Gastroesophageal sphincter (tissue), 4 donors: ENCODE measurements at regions not wholly inside any gene's neighbourhood (a gene's known extent, or its start where the extent isn't known, plus 50 kb on each side); places are given as distances from the start of the nearest gene placed in this dataset.
"Not testable (repeated sequence)": the region's sequence is repeated elsewhere in the genome, so short reads cannot be mapped to it uniquely, and the experiment has no call there.

Experiments
- ATAC-seq: fragments of 150-250 bp; one replicate; pipeline ENCODE4 v1.9.1; 2016; ENCODE audit warnings: mild to moderate bottlenecking, moderate library complexity
- H3K27ac ChIP-seq, 4 donors: fragments of 200-600 bp; sonication (generic) in 3 of 4; 1 replicate in 3 of 4; 2 replicates in 1 of 4; pipeline ENCODE4 v1.5.1; 2016 to 2019
- H3K27me3 ChIP-seq: fragments of 200-600 bp; sonication (generic); one replicate; pipeline ENCODE4 v1.5.1; 2019
- H3K36me3 ChIP-seq, 2 donors: fragments of 200-600 bp; sonication (generic); one replicate each; pipeline ENCODE4 v1.5.1; 2019; ENCODE audit warnings: control low read depth in 1 of 2
- H3K4me1 ChIP-seq, 3 donors: fragments of 200-600 bp; sonication (generic); 1 replicate in 2 of 3; 2 replicates in 1 of 3; pipeline ENCODE4 v1.5.1; 2016 to 2019; ENCODE audit warnings: control low read depth in 2 of 3
- H3K4me3 ChIP-seq, 2 donors: fragments of 200-600 bp; sonication (generic); one replicate each; pipeline ENCODE4 v1.5.1; 2019; ENCODE audit warnings: mild to moderate bottlenecking in 1 of 2, moderate library complexity in 1 of 2
- H3K9me3 ChIP-seq, 3 donors: fragments of 200-600 bp; sonication (generic); one replicate each; pipeline ENCODE4 v1.5.1; 2017 to 2019; ENCODE audit warnings: control low read depth in 2 of 3
- CTCF ChIP-seq, 4 experiments: fragments of 200-600 bp in 2 of 4; fragments of 450-650 bp in 2 of 4; sonication (generic) in 1 of 4; IDR thresholded peaks; one replicate each; pipeline ENCODE4 v1.5.1; 2017 to 2019; ENCODE audit warnings: antibody characterized with exemption in 4 of 4, mild to moderate bottlenecking in 2 of 4, moderate library complexity in 2 of 4
- EP300 ChIP-seq: sonication (generic); formaldehyde crosslinking; IDR thresholded peaks from one replicate; pipeline ENCODE4 v1.6.1; 2017; ENCODE audit warnings: antibody characterized with exemption, mild to moderate bottlenecking
- POLR2A ChIP-seq, 2 donors: fragments of 450-650 bp; IDR thresholded peaks; one replicate each; pipeline ENCODE4 v1.6.1; 2017; ENCODE audit warnings: antibody characterized with exemption in 2 of 2, mild to moderate bottlenecking in 2 of 2, moderate library complexity in 1 of 2
- POLR2AphosphoS5 ChIP-seq: sonication (generic); formaldehyde crosslinking; IDR thresholded peaks from one replicate; pipeline ENCODE4 v1.6.1; 2017; ENCODE audit warnings: antibody characterized with exemption
- WGBS, 2 donors: methylation state at CpG; one replicate each; pipeline ENCODE4 v1.1.5; 2018; ENCODE audit warnings: low coverage in 1 of 2; 5-methylcytosine and 5-hydroxymethylcytosine counted together

- Histone ChIP-seq H3K27me3 (no peaks in the 10 kb centered on the region), H3K36me3 (no peaks in the 10 kb centered on the region), H3K4me3 (no peak overlapping the region), H3K4me1 (no peaks in the 10 kb centered on the region), H3K27ac (no peak overlapping the region), H3K9me3 (peaks cover 0 to 25% (median 0%) of the 10 kb centered on the region in 3 donors)
- 40 to 100% methylated on average over 1 of the region's 1 CpG for WGBS, 2 donors
- TF ChIP-seq CTCF (IDR thresholded peaks at IDR 0.05) (no peak), POLR2AphosphoS5 (no peak), EP300 (no peak), POLR2A (IDR thresholded peaks at IDR 0.05) (no peak)
- no peak for ATAC-seq
Measured at GRCh38 chr16:60100371-60100770, 1366.3 kb upstream of the GOT2 start.

- TF ChIP-seq EP300 (no peak), POLR2A (IDR thresholded peaks at IDR 0.05) (no peak), POLR2AphosphoS5 (no peak), CTCF (IDR thresholded peaks at IDR 0.05) (no peak)
- H3K27ac ChIP-seq = no peak overlapping the region
- H3K4me1 ChIP-seq = no peaks in the 10 kb centered on the region
- peaks cover 0 to 9% (median 0%) of the 10 kb centered on the region in 3 donors for H3K9me3 ChIP-seq
- WGBS, 2 donors = 8 to 38% methylated on average over 2 to 3 of the region's 3 CpGs
- no peaks in the 10 kb centered on the region for H3K36me3 ChIP-seq
- no peak overlapping the region for H3K4me3 ChIP-seq
- ATAC-seq = no peak
- H3K27me3 ChIP-seq = no peaks in the 10 kb centered on the region
Measured at GRCh38 chr16:60091529-60091928, 1357.4 kb upstream of the GOT2 start.

- Histone ChIP-seq H3K36me3 (no peaks in the 10 kb centered on the region), H3K9me3 (peaks cover 0 to 9% (median 0%) of the 10 kb centered on the region in 3 donors), H3K27me3 (no peaks in the 10 kb centered on the region), H3K27ac (no peak overlapping the region), H3K4me3 (no peak overlapping the region), H3K4me1 (no peaks in the 10 kb centered on the region)
- ATAC-seq = no peak
- TF ChIP-seq POLR2A (IDR thresholded peaks at IDR 0.05) = no peak
- no peak for TF ChIP-seq CTCF (IDR thresholded peaks at IDR 0.05)
- TF ChIP-seq POLR2AphosphoS5 = no peak
- no peak for TF ChIP-seq EP300
Measured at GRCh38 chr16:60091071-60091470, 1357.0 kb upstream of the GOT2 start.

- no peaks in the 10 kb centered on the region for H3K36me3 ChIP-seq
- ATAC-seq = no peak
Measured at GRCh38 chr16:60087530-60087929, 1353.4 kb upstream of the GOT2 start.

GRCh38 chr16:60078819-60079218 lies 1344.7 kb upstream of the GOT2 start:
- ATAC-seq, H3K27ac ChIP-seq, H3K4me1 ChIP-seq, H3K9me3 ChIP-seq, H3K36me3 ChIP-seq, H3K27me3 ChIP-seq, H3K4me3 ChIP-seq: not testable (repeated sequence)
- WGBS, 2 donors = 91 to 100% methylated on average over 1 to 10 of the region's 10 CpGs

More at GRCh38 chr16:60087530-60087929, 1353.4 kb upstream of the GOT2 start:
- no peak overlapping the region for H3K4me3 ChIP-seq
- no peaks in the 10 kb centered on the region for H3K9me3 ChIP-seq
- H3K27me3 ChIP-seq = no peaks in the 10 kb centered on the region
- no peaks in the 10 kb centered on the region for H3K4me1 ChIP-seq
- TF ChIP-seq POLR2A (IDR thresholded peaks at IDR 0.05) (no peak), CTCF (IDR thresholded peaks at IDR 0.05) (no peak), EP300 (no peak), POLR2AphosphoS5 (no peak)
- H3K27ac ChIP-seq = no peak overlapping the region

- H3K4me1 ChIP-seq = no peaks in the 10 kb centered on the region
- TF ChIP-seq POLR2AphosphoS5 = no peak
- no peak for TF ChIP-seq POLR2A (IDR thresholded peaks at IDR 0.05)
- TF ChIP-seq EP300 = no peak
- no peak for TF ChIP-seq CTCF (IDR thresholded peaks at IDR 0.05)
- H3K27me3 ChIP-seq = no peaks in the 10 kb centered on the region
- 70 to 73% methylated on average over 3 of the region's 3 CpGs for WGBS, 2 donors
- H3K27ac ChIP-seq = no peak overlapping the region
- H3K36me3 ChIP-seq = no peaks in the 10 kb centered on the region
- no peak for ATAC-seq
- H3K4me3 ChIP-seq = no peak overlapping the region
- no peaks in the 10 kb centered on the region for H3K9me3 ChIP-seq
Measured at GRCh38 chr16:60077861-60078260, 1343.7 kb upstream of the GOT2 start.
